Natural killer cell treated with Interleukin-12 subunit alpha and Interleukin-12 subunit beta and Interleukin-15 and Interleukin-18, amount 100 ng/mL, for 72 hours (primary cell): ENCODE measurements at regions not wholly inside any gene's neighbourhood (a gene's known extent, or its start where the extent isn't known, plus 50 kb on each side); places are given as distances from the start of the nearest gene placed in this dataset.

ENCODE experiments used
- ATAC-seq, 2 donors: fragments of 150-1000 bp; cut with Tn5 transposase in 1 of 2; sonication (Bioruptor Pico), chemical (Tn5 transposase) in 1 of 2; 2 replicates each; pipeline ENCODE4 v1.10.0; 2021
- DNase-seq: peaks from one replicate; pipeline ENCODE4 v3.0.0; 2022; ENCODE audit warnings: low spot score
- H3K27ac Mint-ChIP-seq, 2 donors: 1 replicate in 1 of 2; 2 replicates in 1 of 2; pipeline ENCODE4 v1.8.0; 2022; ENCODE audit warnings: mixed read lengths in 2 of 2, mild to moderate bottlenecking in 1 of 2, moderate library complexity in 1 of 2
- H3K27me3 Mint-ChIP-seq, 2 donors: 1 replicate in 1 of 2; 2 replicates in 1 of 2; pipeline ENCODE4 v1.8.0; 2022; ENCODE audit warnings: mixed read lengths in 2 of 2
- H3K36me3 Mint-ChIP-seq: one replicate; pipeline ENCODE4 v1.8.0; 2022; ENCODE audit warnings: mixed read lengths
- H3K4me1 Mint-ChIP-seq, 2 donors: 1 replicate in 1 of 2; 2 replicates in 1 of 2; pipeline ENCODE4 v1.8.0; 2022; ENCODE audit warnings: low read depth in 2 of 2, mixed read lengths in 2 of 2, mild to moderate bottlenecking in 1 of 2
- H3K4me3 Mint-ChIP-seq: one replicate; pipeline ENCODE4 v1.8.0; 2022; ENCODE audit warnings: mixed read lengths
- H3K9me3 Mint-ChIP-seq: 2 replicates; pipeline ENCODE4 v1.8.0; 2022; ENCODE audit warnings: mixed read lengths

- no peak for ATAC-seq
- H3K36me3 Mint-ChIP-seq: no peaks in the 10 kb centered on the region
- no peaks in the 10 kb centered on the region for H3K27me3 Mint-ChIP-seq
- DNase-seq: no peak
- H3K4me1 Mint-ChIP-seq: no peaks in the 10 kb centered on the region
- H3K27ac Mint-ChIP-seq: no peak overlapping the region
- H3K9me3 Mint-ChIP-seq: peaks cover 3% of the 10 kb centered on the region
- H3K4me3 Mint-ChIP-seq: no peak overlapping the region
These were observed 301.8 kb downstream of the TLE1 start for GRCh38 chr9:81387360-81388106.

- Mint-ChIP-seq H3K4me1 (no peaks in the 10 kb centered on the region), H3K36me3 (no peaks in the 10 kb centered on the region), H3K9me3 (no peaks in the 10 kb centered on the region), H3K27me3 (no peaks in the 10 kb centered on the region), H3K27ac (no peak overlapping the region), H3K4me3 (no peak overlapping the region)
- no peak for ATAC-seq
- DNase-seq: no peak
These were observed 304.4 kb downstream of the TLE1 start for GRCh38 chr9:81384911-81385310.

GRCh38 chr9:81382281-81382680, 307.1 kb downstream of the TLE1 start:
- no peaks in the 10 kb centered on the region for H3K4me1 Mint-ChIP-seq
- no peaks in the 10 kb centered on the region for H3K9me3 Mint-ChIP-seq
- no peaks in the 10 kb centered on the region for H3K36me3 Mint-ChIP-seq
- DNase-seq (no peak), ATAC-seq (no peak)
- H3K27ac Mint-ChIP-seq: no peak overlapping the region
- no peaks in the 10 kb centered on the region for H3K27me3 Mint-ChIP-seq
- no peak overlapping the region for H3K4me3 Mint-ChIP-seq

- H3K9me3 Mint-ChIP-seq: no peaks in the 10 kb centered on the region
- H3K4me3 Mint-ChIP-seq: no peak overlapping the region
- H3K27ac Mint-ChIP-seq: no peak overlapping the region
- ATAC-seq (no peak), DNase-seq (no peak)
- no peaks in the 10 kb centered on the region for H3K4me1 Mint-ChIP-seq
- H3K27me3 Mint-ChIP-seq: no peaks in the 10 kb centered on the region
- no peaks in the 10 kb centered on the region for H3K36me3 Mint-ChIP-seq
These were observed 307.7 kb downstream of the TLE1 start for GRCh38 chr9:81381694-81382093.

- ATAC-seq (no peak), DNase-seq (no peak)
- Mint-ChIP-seq H3K9me3 (no peaks in the 10 kb centered on the region), H3K27me3 (no peaks in the 10 kb centered on the region), H3K4me1 (no peaks in the 10 kb centered on the region), H3K27ac (no peak overlapping the region), H3K4me3 (no peak overlapping the region), H3K36me3 (no peaks in the 10 kb centered on the region)
These were observed 308.6 kb downstream of the TLE1 start for GRCh38 chr9:81380504-81381359.

- H3K4me3 Mint-ChIP-seq: no peak overlapping the region
- H3K4me1 Mint-ChIP-seq: no peaks in the 10 kb centered on the region
- DNase-seq (no peak), ATAC-seq (no peak)
- no peaks in the 10 kb centered on the region for H3K27me3 Mint-ChIP-seq
- H3K36me3 Mint-ChIP-seq: no peaks in the 10 kb centered on the region
- no peaks in the 10 kb centered on the region for H3K9me3 Mint-ChIP-seq
- H3K27ac Mint-ChIP-seq: no peak overlapping the region
These were observed 309.7 kb downstream of the TLE1 start for GRCh38 chr9:81379655-81380054.

- H3K4me3 Mint-ChIP-seq: no peak overlapping the region
- DNase-seq: no peak
- H3K36me3 Mint-ChIP-seq: no peaks in the 10 kb centered on the region
- no peak overlapping the region for H3K27ac Mint-ChIP-seq
- no peaks in the 10 kb centered on the region for H3K4me1 Mint-ChIP-seq
- no peak for ATAC-seq
- H3K27me3 Mint-ChIP-seq: no peaks in the 10 kb centered on the region
- no peaks in the 10 kb centered on the region for H3K9me3 Mint-ChIP-seq
These were observed 311.4 kb downstream of the TLE1 start for GRCh38 chr9:81377921-81378320.

GRCh38 chr9:81377320-81377719, 312.0 kb downstream of the TLE1 start:
- H3K4me3 Mint-ChIP-seq: no peak overlapping the region
- H3K9me3 Mint-ChIP-seq: no peaks in the 10 kb centered on the region
- DNase-seq (no peak), ATAC-seq (no peak)
- H3K27me3 Mint-ChIP-seq: no peaks in the 10 kb centered on the region
- no peaks in the 10 kb centered on the region for H3K36me3 Mint-ChIP-seq
- no peaks in the 10 kb centered on the region for H3K4me1 Mint-ChIP-seq
- H3K27ac Mint-ChIP-seq: no peak overlapping the region

- Mint-ChIP-seq H3K36me3 (no peaks in the 10 kb centered on the region), H3K27me3 (no peaks in the 10 kb centered on the region), H3K4me1 (no peaks in the 10 kb centered on the region), H3K27ac (no peak overlapping the region), H3K4me3 (no peak overlapping the region), H3K9me3 (no peaks in the 10 kb centered on the region)
- ATAC-seq: no peak
- no peak for DNase-seq
These were observed 313.9 kb downstream of the TLE1 start for GRCh38 chr9:81375187-81376100.

GRCh38 chr9:81374459-81375186, 314.7 kb downstream of the TLE1 start:
- Mint-ChIP-seq H3K4me3 (no peak overlapping the region), H3K9me3 (no peaks in the 10 kb centered on the region), H3K36me3 (no peaks in the 10 kb centered on the region), H3K27me3 (no peaks in the 10 kb centered on the region), H3K4me1 (no peaks in the 10 kb centered on the region), H3K27ac (no peak overlapping the region)
- ATAC-seq (peak in 1 of 2 donors; percentile 13), DNase-seq (no peak)

- H3K36me3 Mint-ChIP-seq: no peaks in the 10 kb centered on the region
- no peak overlapping the region for H3K27ac Mint-ChIP-seq
- ATAC-seq (no peak), DNase-seq (no peak)
- H3K4me3 Mint-ChIP-seq: no peak overlapping the region
- no peaks in the 10 kb centered on the region for H3K9me3 Mint-ChIP-seq
- no peaks in the 10 kb centered on the region for H3K4me1 Mint-ChIP-seq
- no peaks in the 10 kb centered on the region for H3K27me3 Mint-ChIP-seq
These were observed 316.1 kb downstream of the TLE1 start for GRCh38 chr9:81373294-81373693.

GRCh38 chr9:81372628-81373191, 316.6 kb downstream of the TLE1 start:
- Mint-ChIP-seq H3K27ac (no peak overlapping the region), H3K4me1 (no peaks in the 10 kb centered on the region), H3K36me3 (no peaks in the 10 kb centered on the region), H3K9me3 (no peaks in the 10 kb centered on the region), H3K4me3 (no peak overlapping the region), H3K27me3 (no peaks in the 10 kb centered on the region)
- DNase-seq (no peak), ATAC-seq (no peak)

- no peaks in the 10 kb centered on the region for H3K36me3 Mint-ChIP-seq
- DNase-seq (no peak), ATAC-seq (no peak)
- no peaks in the 10 kb centered on the region for H3K27me3 Mint-ChIP-seq
- H3K4me3 Mint-ChIP-seq: no peak overlapping the region
- H3K4me1 Mint-ChIP-seq: no peaks in the 10 kb centered on the region
- H3K9me3 Mint-ChIP-seq: no peaks in the 10 kb centered on the region
- H3K27ac Mint-ChIP-seq: no peak overlapping the region
These were observed 317.5 kb downstream of the TLE1 start for GRCh38 chr9:81371824-81372223.
